ENCODE measurements at regions not wholly inside any gene's neighbourhood (a gene's known extent, or its start where the extent isn't known, plus 50 kb on each side); places are given as distances from the start of the nearest gene placed in this dataset.

- peak; percentile 55 for DNase-seq
Measured at GRCh38 chr22:23522623-23523251, 57.4 kb downstream of the IGLL1 start.

GRCh38 chr22:23521441-23522113 lies 58.5 kb downstream of the IGLL1 start:
- DNase-seq: peak; percentile 96

GRCh38 chr22:23520863-23521440 lies 59.1 kb downstream of the IGLL1 start:
- no peak for DNase-seq

- no peak for DNase-seq
Measured at GRCh38 chr22:23519442-23520157, 60.5 kb downstream of the IGLL1 start.

- peak; percentile 39 for DNase-seq
Measured at GRCh38 chr22:23518376-23519187, 61.5 kb downstream of the IGLL1 start.

- no peak for DNase-seq
Measured at GRCh38 chr22:23517804-23518375, 62.2 kb downstream of the IGLL1 start.

GRCh38 chr22:23516304-23516703 lies 63.8 kb downstream of the IGLL1 start:
- no peak for DNase-seq

- no peak for DNase-seq
Measured at GRCh38 chr22:23514322-23515038, 65.6 kb downstream of the IGLL1 start.

- DNase-seq: no peak
Measured at GRCh38 chr22:23513705-23514104, 66.4 kb downstream of the IGLL1 start.

GRCh38 chr22:23513133-23513532 lies 67.0 kb downstream of the IGLL1 start:
- DNase-seq: no peak

- DNase-seq: no peak
Measured at GRCh38 chr22:23512721-23513120, 67.4 kb downstream of the IGLL1 start.

- DNase-seq: no peak
Measured at GRCh38 chr22:23512348-23512705, 67.8 kb downstream of the IGLL1 start.

GRCh38 chr22:23511627-23512347 lies 68.3 kb downstream of the IGLL1 start:
- DNase-seq: no peak

- peak; percentile 55 for DNase-seq
Measured at GRCh38 chr22:23509571-23510302, 70.4 kb downstream of the IGLL1 start.

- DNase-seq: no peak
Measured at GRCh38 chr22:23504516-23504915, 75.6 kb downstream of the IGLL1 start.

- DNase-seq: no peak
Measured at GRCh38 chr22:23503736-23504440, 76.2 kb downstream of the IGLL1 start.

- DNase-seq: no peak
Measured at GRCh38 chr22:23503142-23503541, 76.9 kb downstream of the IGLL1 start.

GRCh38 chr22:23501708-23502107 lies 78.4 kb downstream of the IGLL1 start:
- DNase-seq: no peak

- no peak for DNase-seq
Measured at GRCh38 chr22:23501261-23501619, 78.8 kb downstream of the IGLL1 start.

Measured in NCI-H1092 (cell line).